ENCODE measurements at regions not wholly inside any gene's neighbourhood (a gene's known extent, or its start where the extent isn't known, plus 50 kb on each side); places are given as distances from the start of the nearest gene placed in this dataset.

DNA sequence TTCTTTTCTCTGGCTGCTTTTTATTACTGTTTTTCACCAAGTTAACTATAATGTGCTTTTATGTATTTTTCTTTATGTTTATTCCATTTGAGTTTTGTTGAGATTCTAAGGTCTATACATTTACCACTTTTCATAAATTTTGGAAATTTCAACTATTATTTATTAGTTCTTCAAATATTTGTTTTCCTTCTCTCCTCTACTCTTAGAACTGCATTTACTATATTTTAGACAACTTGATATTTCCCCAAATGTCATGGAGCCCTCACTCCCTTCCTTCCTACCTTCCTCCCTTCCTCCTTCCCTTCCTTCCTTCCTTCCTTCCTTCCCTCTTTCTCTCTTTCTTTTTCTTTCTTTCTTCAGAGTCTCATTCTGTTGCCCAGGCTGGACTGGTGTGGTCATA, 81.4 kb upstream of the TNIK start:
- H3K9me3 ChIP-seq = no peaks in the 10 kb centered on the region
- no peak overlapping the region for H3K4me3 ChIP-seq
- TF ChIP-seq, protein P1, sequence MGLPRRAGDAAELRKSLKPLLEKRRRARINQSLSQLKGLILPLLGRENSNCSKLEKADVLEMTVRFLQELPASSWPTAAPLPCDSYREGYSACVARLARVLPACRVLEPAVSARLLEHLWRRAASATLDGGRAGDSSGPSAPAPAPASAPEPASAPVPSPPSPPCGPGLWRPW (IDR thresholded peaks at IDR 0.05) = no peak
- TF ChIP-seq MYC (IDR thresholded peaks at IDR 0.05; ENCODE audit: borderline replicate concordance, low read length) (no peak), TFCP2L1 (CRISPR knock-in tag; IDR thresholded peaks at IDR 0.05) (no peak), CEBPB (IDR thresholded peaks at IDR 0.05) (no peak), ZC3H11A (IDR thresholded peaks at IDR 0.05) (no peak), EHF (CRISPR knock-in tag; IDR thresholded peaks at IDR 0.05) (no peak), HDAC2 (IDR thresholded peaks at IDR 0.05) (no peak), KDM5A (IDR thresholded peaks at IDR 0.05) (no peak), ZFP36 (IDR thresholded peaks at IDR 0.05; ENCODE audit: borderline replicate concordance, partially characterized antibody) (no peak), MAFK (IDR thresholded peaks at IDR 0.05; ENCODE audit: partially characterized antibody) (no peak), HOXB5 (CRISPR knock-in tag; IDR thresholded peaks at IDR 0.05) (no peak), HOXA7 (CRISPR knock-in tag; IDR thresholded peaks at IDR 0.05) (no peak), RARB (CRISPR knock-in tag; IDR thresholded peaks at IDR 0.05) (no peak), FOXS1 (CRISPR knock-in tag; IDR thresholded peaks at IDR 0.05) (no peak), JUN (IDR thresholded peaks at IDR 0.05) (no peak), KDM1A (IDR thresholded peaks at IDR 0.05; ENCODE audit: low read depth) (no peak), NR3C1 (IDR thresholded peaks at IDR 0.05) (no peak), RCOR1 (IDR thresholded peaks at IDR 0.05; ENCODE audit: low read depth, low read length) (no peak), TP53 (CRISPR knock-in tag; IDR thresholded peaks at IDR 0.05) (no peak), EHMT2 (IDR thresholded peaks at IDR 0.05; ENCODE audit: low read depth) (no peak)
- ChIA-PET CTCF (interaction anchor here (2.9 kb wide), 1 partner anchor 25 kb away, joined by 11 read pairs; no protein-coding TSS in a partner anchor), POLR2A (no interaction called here)
- H3K4me2 ChIP-seq = no peak overlapping the region
- peaks cover 7% of the 10 kb centered on the region; the same call in 2 of the 3 replicates for H3K4me1 ChIP-seq
- FAIRE-seq = no peak
- no peak for DNase-seq (ENCODE audit: low read depth in 1 of 2, low spot score in 1 of 2)
- ATAC-seq = no peak
- H3K27ac ChIP-seq = no peak overlapping the region

DNA sequence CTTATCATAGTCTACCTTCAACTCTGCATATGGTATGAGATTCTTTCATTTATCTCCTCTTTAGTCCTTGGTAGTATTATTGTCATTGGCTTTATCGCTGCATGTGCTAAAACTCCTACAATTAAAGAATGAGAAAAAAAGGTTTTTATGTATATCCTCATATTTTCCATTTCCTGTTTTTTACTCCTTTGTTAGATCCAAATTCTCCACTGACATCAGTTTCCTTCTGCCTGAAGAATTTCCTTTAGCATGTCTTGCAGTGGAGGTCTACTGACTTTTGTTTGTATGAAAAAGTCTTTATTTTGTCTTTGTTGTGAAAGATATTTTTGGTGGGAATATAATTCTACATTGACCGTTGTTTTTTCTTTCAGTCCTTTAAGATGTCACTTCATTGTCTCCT, 81.0 kb upstream of the TNIK start:
- WGBS (ENCODE audit: missing lambda C conversion rate) = 97% methylated on average over 2 of the region's 2 CpGs
- Histone ChIP-seq H3K4me1 (peaks cover 7% of the 10 kb centered on the region; the same call in 2 of the 3 replicates), H3K4me2 (no peak overlapping the region), H3K4me3 (no peak overlapping the region), H3K9me3 (no peaks in the 10 kb centered on the region), H3K27ac (no peak overlapping the region)
- CTCF ChIA-PET = interaction anchor here (0.9 to 2.9 kb wide), 2 partner anchors 12 to 25 kb away, joined by 3 to 11 read pairs; no protein-coding TSS in a partner anchor
- ATAC-seq (no peak), DNase-seq (ENCODE audit: low read depth in 1 of 2, low spot score in 1 of 2) (no peak), FAIRE-seq (no peak)
- no peak for TF ChIP-seq PHF8 (IDR thresholded peaks at IDR 0.05; ENCODE audit: borderline replicate concordance, low read depth)
- TF ChIP-seq, protein P2, sequence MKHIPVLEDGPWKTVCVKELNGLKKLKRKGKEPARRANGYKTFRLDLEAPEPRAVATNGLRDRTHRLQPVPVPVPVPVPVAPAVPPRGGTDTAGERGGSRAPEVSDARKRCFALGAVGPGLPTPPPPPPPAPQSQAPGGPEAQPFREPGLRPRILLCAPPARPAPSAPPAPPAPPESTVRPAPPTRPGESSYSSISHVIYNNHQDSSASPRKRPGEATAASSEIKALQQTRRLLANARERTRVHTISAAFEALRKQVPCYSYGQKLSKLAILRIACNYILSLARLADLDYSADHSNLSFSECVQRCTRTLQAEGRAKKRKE (CRISPR knock-in tag; IDR thresholded peaks at IDR 0.05; ENCODE audit: low read depth) = no peak
- TF ChIP-seq EHF (CRISPR knock-in tag; IDR thresholded peaks at IDR 0.05) = no peak
- no peak for TF ChIP-seq NR3C1 (IDR thresholded peaks at IDR 0.05)
- TF ChIP-seq FOXS1 (CRISPR knock-in tag; IDR thresholded peaks at IDR 0.05) = no peak
- no peak for TF ChIP-seq TP53 (CRISPR knock-in tag; IDR thresholded peaks at IDR 0.05)
- no peak for TF ChIP-seq RARB (CRISPR knock-in tag; IDR thresholded peaks at IDR 0.05)
- TF ChIP-seq, protein P3, sequence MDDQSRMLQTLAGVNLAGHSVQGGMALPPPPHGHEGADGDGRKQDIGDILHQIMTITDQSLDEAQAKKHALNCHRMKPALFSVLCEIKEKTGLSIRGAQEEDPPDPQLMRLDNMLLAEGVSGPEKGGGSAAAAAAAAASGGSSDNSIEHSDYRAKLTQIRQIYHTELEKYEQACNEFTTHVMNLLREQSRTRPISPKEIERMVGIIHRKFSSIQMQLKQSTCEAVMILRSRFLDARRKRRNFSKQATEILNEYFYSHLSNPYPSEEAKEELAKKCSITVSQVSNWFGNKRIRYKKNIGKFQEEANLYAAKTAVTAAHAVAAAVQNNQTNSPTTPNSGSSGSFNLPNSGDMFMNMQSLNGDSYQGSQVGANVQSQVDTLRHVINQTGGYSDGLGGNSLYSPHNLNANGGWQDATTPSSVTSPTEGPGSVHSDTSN (IDR thresholded peaks at IDR 0.05) = no peak
- no peak for TF ChIP-seq CEBPB (IDR thresholded peaks at IDR 0.05)
- no peak for TF ChIP-seq HDAC2 (IDR thresholded peaks at IDR 0.05)
- no peak for TF ChIP-seq RCOR1 (IDR thresholded peaks at IDR 0.05; ENCODE audit: low read depth, low read length)
- TF ChIP-seq ZFP36 (IDR thresholded peaks at IDR 0.05; ENCODE audit: borderline replicate concordance, partially characterized antibody) = no peak
- no peak for TF ChIP-seq RFX5 (IDR thresholded peaks at IDR 0.05)
- TF ChIP-seq CBX2 (IDR thresholded peaks at IDR 0.05; ENCODE audit: borderline replicate concordance, low read depth) = no peak
- TF ChIP-seq, protein P4, sequence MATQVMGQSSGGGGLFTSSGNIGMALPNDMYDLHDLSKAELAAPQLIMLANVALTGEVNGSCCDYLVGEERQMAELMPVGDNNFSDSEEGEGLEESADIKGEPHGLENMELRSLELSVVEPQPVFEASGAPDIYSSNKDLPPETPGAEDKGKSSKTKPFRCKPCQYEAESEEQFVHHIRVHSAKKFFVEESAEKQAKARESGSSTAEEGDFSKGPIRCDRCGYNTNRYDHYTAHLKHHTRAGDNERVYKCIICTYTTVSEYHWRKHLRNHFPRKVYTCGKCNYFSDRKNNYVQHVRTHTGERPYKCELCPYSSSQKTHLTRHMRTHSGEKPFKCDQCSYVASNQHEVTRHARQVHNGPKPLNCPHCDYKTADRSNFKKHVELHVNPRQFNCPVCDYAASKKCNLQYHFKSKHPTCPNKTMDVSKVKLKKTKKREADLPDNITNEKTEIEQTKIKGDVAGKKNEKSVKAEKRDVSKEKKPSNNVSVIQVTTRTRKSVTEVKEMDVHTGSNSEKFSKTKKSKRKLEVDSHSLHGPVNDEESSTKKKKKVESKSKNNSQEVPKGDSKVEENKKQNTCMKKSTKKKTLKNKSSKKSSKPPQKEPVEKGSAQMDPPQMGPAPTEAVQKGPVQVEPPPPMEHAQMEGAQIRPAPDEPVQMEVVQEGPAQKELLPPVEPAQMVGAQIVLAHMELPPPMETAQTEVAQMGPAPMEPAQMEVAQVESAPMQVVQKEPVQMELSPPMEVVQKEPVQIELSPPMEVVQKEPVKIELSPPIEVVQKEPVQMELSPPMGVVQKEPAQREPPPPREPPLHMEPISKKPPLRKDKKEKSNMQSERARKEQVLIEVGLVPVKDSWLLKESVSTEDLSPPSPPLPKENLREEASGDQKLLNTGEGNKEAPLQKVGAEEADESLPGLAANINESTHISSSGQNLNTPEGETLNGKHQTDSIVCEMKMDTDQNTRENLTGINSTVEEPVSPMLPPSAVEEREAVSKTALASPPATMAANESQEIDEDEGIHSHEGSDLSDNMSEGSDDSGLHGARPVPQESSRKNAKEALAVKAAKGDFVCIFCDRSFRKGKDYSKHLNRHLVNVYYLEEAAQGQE (IDR thresholded peaks at IDR 0.05) = no peak
- POLR2A ChIA-PET = no interaction called here

All from A549 (cell line).